ENCODE measurements at regions not wholly inside any gene's neighbourhood (a gene's known extent, or its start where the extent isn't known, plus 50 kb on each side); places are given as distances from the start of the nearest gene placed in this dataset.

GRCh38 chr11:91170711-91171110 is 947.9 kb upstream of the CHORDC1 start:
- FAIRE-seq: no peak
- intact Hi-C loops (cut with micrococcal nuclease): no loop called here
- BruUV-seq (replicated peaks): no TSS peak
- H3K9ac ChIP-seq (replicated peaks; ENCODE audit: extremely low read depth, insufficient read depth, low read length): no peak overlapping the region
- ChIA-PET CTCF (no interaction called here), POLR2A (no interaction called here)
- H3K27ac ChIP-seq (ENCODE audit: insufficient read depth, low read depth, low read length): no peak overlapping the region
- DNase-seq (ENCODE audit: low read depth, low spot score): no peak
- dilution Hi-C loops (cut with MboI; ENCODE audit: extremely low pct_ligation_motif_present, low sequenced_read_pairs): no loop called here
- no peak overlapping the region for H3K4me3 ChIP-seq (replicated peaks in 1 of 3; ENCODE audit: insufficient read depth in 1 of 3, low read depth in 1 of 3, low read length in 3 of 3)
- H3K9me1 ChIP-seq (replicated peaks; ENCODE audit: control insufficient read depth, extremely low read depth, insufficient read depth, low read length): no peaks in the 10 kb centered on the region
- no peak overlapping the region for H3K4me2 ChIP-seq (ENCODE audit: insufficient read depth, low read length)
- no peaks in the 10 kb centered on the region for H3K4me1 ChIP-seq (ENCODE audit: control insufficient read depth, extremely low read depth, insufficient read depth, low read length)
- no peaks in the 10 kb centered on the region for H4K20me1 ChIP-seq (replicated peaks; ENCODE audit: control insufficient read depth, extremely low read depth, insufficient read depth, low read length)
- H3K9me3 ChIP-seq (replicated peaks; ENCODE audit: control insufficient read depth, insufficient read depth, low read length): no peaks in the 10 kb centered on the region
- TF ChIP-seq POLR2A (IDR thresholded peaks at IDR 0.05; ENCODE audit: low read depth, low read length): no peak
- no peak for TF ChIP-seq MYC (IDR thresholded peaks at IDR 0.05; ENCODE audit: low read depth, low read length)
- no peak for TF ChIP-seq EZH2 (IDR thresholded peaks at IDR 0.05; ENCODE audit: borderline replicate concordance, low read depth, low read length, severe bottlenecking)
- no peak for TF ChIP-seq FOS (IDR thresholded peaks at IDR 0.05; ENCODE audit: borderline replicate concordance, insufficient read depth, low read length)
- no peak for TF ChIP-seq JUN (IDR thresholded peaks at IDR 0.05; ENCODE audit: borderline replicate concordance, insufficient read depth, insufficient read length, low read depth)
- TF ChIP-seq MAX (IDR thresholded peaks at IDR 0.05; ENCODE audit: insufficient read depth, insufficient read length): no peak
- TF ChIP-seq GATA2 (IDR thresholded peaks at IDR 0.05; ENCODE audit: insufficient read depth, insufficient read length, low read depth, low read length): no peak
- TF ChIP-seq CTCF (IDR thresholded peaks at IDR 0.05; ENCODE audit: extremely low read depth in 1 of 2, insufficient read depth in 1 of 2, low read depth in 1 of 2, low read length in 2 of 2): no peak
- TF ChIP-seq POLR2AphosphoS5 (IDR thresholded peaks at IDR 0.05; ENCODE audit: insufficient read depth, low read depth, low read length): no peak
- no peaks in the 10 kb centered on the region for H3K79me2 ChIP-seq (ENCODE audit: control insufficient read depth, insufficient read depth, low read length)
- no peaks in the 10 kb centered on the region for H3K27me3 ChIP-seq (ENCODE audit: control insufficient read depth in 2 of 2, insufficient read depth in 2 of 2, low read length in 2 of 2)
- H2AFZ ChIP-seq (ENCODE audit: low read depth, low read length): no peak overlapping the region
- no peaks in the 10 kb centered on the region for H3K36me3 ChIP-seq (ENCODE audit: control insufficient read depth in 2 of 2, extremely low read depth in 1 of 2, insufficient read depth in 2 of 2, low read length in 2 of 2)

All from endothelial cell of umbilical vein (primary cell).